ENCODE measurements at regions not wholly inside any gene's neighbourhood (a gene's known extent, or its start where the extent isn't known, plus 50 kb on each side); places are given as distances from the start of the nearest gene placed in this dataset.

- Mint-ChIP-seq H3K36me3 (ENCODE audit: low read depth, unreplicated experiment) (no peaks in the 10 kb centered on the region), H3K4me3 (ENCODE audit: unreplicated experiment) (no peak overlapping the region), H3K4me1 (ENCODE audit: unreplicated experiment) (no peaks in the 10 kb centered on the region), H3K9me3 (ENCODE audit: unreplicated experiment) (no peaks in the 10 kb centered on the region), H3K27ac (ENCODE audit: unreplicated experiment) (no peak overlapping the region), H3K27me3 (ENCODE audit: unreplicated experiment) (peaks cover 6% of the 10 kb centered on the region)
- no peak for DNase-seq (ENCODE audit: low spot score)
- TF ChIP-seq CTCF (IDR thresholded peaks at IDR 0.05; ENCODE audit: unreplicated experiment), result no peak
These were observed 49.6 kb upstream of the AFDN start for GRCh38 chr6:167776906-167777627.

All from endothelial cell (in vitro differentiated cells).